ENCODE measurements at regions not wholly inside any gene's neighbourhood (a gene's known extent, or its start where the extent isn't known, plus 50 kb on each side); places are given as distances from the start of the nearest gene placed in this dataset.

- Histone ChIP-seq H2AFZ (ENCODE audit: low read depth, low read length) (no peak overlapping the region), H4K20me1 (replicated peaks; ENCODE audit: control insufficient read depth, insufficient read depth, low read length) (no peaks in the 10 kb centered on the region), H3K36me3 (ENCODE audit: control insufficient read depth, insufficient read depth, low read length) (no peaks in the 10 kb centered on the region), H3K27me3 (ENCODE audit: control insufficient read depth in 2 of 2, insufficient read depth in 2 of 2, low read length in 2 of 2) (no peaks in the 10 kb centered on the region), H3K27ac (ENCODE audit: extremely low read depth, low read depth, low read length) (no peak overlapping the region), H3K4me1 (replicated peaks in 1 of 2; ENCODE audit: control insufficient read depth in 2 of 2, insufficient read depth in 2 of 2, low read length in 2 of 2) (no peaks in the 10 kb centered on the region), H3K9me1 (ENCODE audit: control insufficient read depth, insufficient read depth, low read length) (no peaks in the 10 kb centered on the region), H3K4me2 (ENCODE audit: insufficient read depth, low read length) (no peak overlapping the region), H3K4me3 (no peak overlapping the region), H3K9me3 (replicated peaks; ENCODE audit: control insufficient read depth, insufficient read depth, low read depth, low read length) (no peaks in the 10 kb centered on the region), H3K79me2 (ENCODE audit: control insufficient read depth, insufficient read depth, low read length) (no peaks in the 10 kb centered on the region), H3K9ac (ENCODE audit: insufficient read depth in 1 of 2, low read depth in 2 of 2, low read length in 2 of 2) (no peak overlapping the region)
- FAIRE-seq (no peak), ATAC-seq (no peak), DNase-seq (ENCODE audit: extremely low read depth in 1 of 4, low spot score in 3 of 4) (peak in 1 of 4 experiments; percentile 0)
- intact Hi-C loops (cut with micrococcal nuclease): no loop called here
- POLR2A ChIA-PET: no interaction called here
- WGBS (ENCODE audit: insufficient coverage, low coverage, missing lambda C conversion rate): under 1% methylated on average over 12 of the region's 12 CpGs
- CTCF ChIA-PET (ENCODE audit: low intra/inter-chr PET ratio): no interaction called here
- in situ Hi-C loops (cut with MboI): no loop called here
- no TSS peak for BruUV-seq (replicated peaks)
- no peak for TF ChIP-seq THRA (IDR thresholded peaks at IDR 0.05)
- no peak for TF ChIP-seq ZBTB33 (CRISPR knock-in tag; IDR thresholded peaks at IDR 0.05)
- TF ChIP-seq ZNF395 (CRISPR knock-in tag; IDR thresholded peaks at IDR 0.05): no peak
- no peak for TF ChIP-seq ZNF766 (CRISPR knock-in tag; conservative IDR thresholded peaks at IDR 0.05)
- no peak for TF ChIP-seq PRDM10 (IDR thresholded peaks at IDR 0.05; ENCODE audit: partially characterized antibody)
- no peak for TF ChIP-seq AFF4 (CRISPR knock-in tag; IDR thresholded peaks at IDR 0.05)
These were observed 4167.4 kb upstream of the OR11H1 start for GRCh38 chr22:11360632-11361031.
